Heart left ventricle (tissue), 16 donors: ENCODE measurements at regions not wholly inside any gene's neighbourhood (a gene's known extent, or its start where the extent isn't known, plus 50 kb on each side); places are given as distances from the start of the nearest gene placed in this dataset.

Experiments
- ATAC-seq, 4 donors: fragments of 200-7000 bp; cut with Tn5 transposase; one replicate each; pipeline ENCODE4 v1.9.1; 2020 to 2022; ENCODE audit warnings: moderate library complexity in 4 of 4, mild to moderate bottlenecking in 3 of 4, moderate number of reproducible peaks in 1 of 4
- DNase-seq, 5 donors: peaks; one replicate each; pipeline ENCODE4 v3.0.0-alpha.2; 2020
- H3K27ac ChIP-seq, 12 donors: fragments of 200-600 bp; sonication (generic) in 4 of 12; one replicate each; pipeline versions ENCODE4 v1.5.0 to v1.8.0; 2016 to 2022; ENCODE audit warnings: mild to moderate bottlenecking in 2 of 12
- H3K27me3 ChIP-seq, 9 donors: fragments of 200-600 bp; sonication (generic) in 2 of 9; one replicate each; pipeline versions ENCODE4 v1.5.1 to v1.8.0; 2016 to 2022; ENCODE audit warnings: mild to moderate bottlenecking in 3 of 9
- H3K36me3 ChIP-seq, 9 donors: fragments of 200-600 bp; sonication (generic) in 2 of 9; one replicate each; pipeline versions ENCODE4 v1.5.0 to v1.8.0; 2018 to 2022; ENCODE audit warnings: mild to moderate bottlenecking in 2 of 9
- H3K4me1 ChIP-seq, 12 donors: fragments of 200-600 bp; sonication (generic) in 4 of 12; one replicate each; pipeline versions ENCODE4 v1.5.0 to v1.8.0; 2016 to 2022; ENCODE audit warnings: mild to moderate bottlenecking in 3 of 12
- H3K4me3 ChIP-seq, 12 donors: fragments of 200-600 bp; sonication (generic) in 4 of 12; one replicate each; pipeline versions ENCODE4 v1.5.0 to v1.8.0; 2017 to 2022; ENCODE audit warnings: mild to moderate bottlenecking in 9 of 12, moderate library complexity in 4 of 12
- H3K9me3 ChIP-seq, 12 donors: fragments of 200-600 bp; sonication (generic) in 4 of 12; one replicate each; pipeline versions ENCODE4 v1.5.0 to v1.8.0; 2016 to 2022; ENCODE audit warnings: mild to moderate bottlenecking in 1 of 12
- POLR2A ChIP-seq, 2 donors: fragments of 450-650 bp; IDR thresholded peaks; one replicate each; pipeline ENCODE4 v1.6.1; 2017; ENCODE audit warnings: antibody characterized with exemption in 2 of 2, mild to moderate bottlenecking in 2 of 2, moderate library complexity in 2 of 2
- WGBS, 4 donors: extraction: QIAGEN DNeasy Blood & Tissue Kit in 2 of 4; methylation state at CpG; one replicate each; pipeline versions ENCODE4 v1.1.5 to v1.1.7; 2013 to 2018; 5-methylcytosine and 5-hydroxymethylcytosine counted together
- intact Hi-C, 10 donors: fragments of 100-400 bp; cut with DNase I; formaldehyde crosslinking; loops; one replicate each; pipeline versions ENCODE4 v1.11.1 to v1.14.2; 2022
- TF ChIP-seq, protein P1 (sequence below), 12 donors: fragments of 200-600 bp; sonication (generic) in 4 of 12; IDR thresholded peaks; one replicate each; pipeline versions ENCODE4 v1.5.0 to v1.8.0; 2018 to 2022; ENCODE audit warnings: antibody characterized with exemption in 12 of 12, mild to moderate bottlenecking in 5 of 12
- donor health status: ischemic (EF 13 %, LVEDD 7.1; RV severe dilation, severe dysfunction).
- donor health status: healthy with polysubstance abuse.
- donor health status: DM: no; HTN: yes; CAD: no.
- donor health status: DM: no; HTN: no; CAD: no.
- donor health status: ischemic (EF 25% LVEDD 6.9; RV normal size, moderate dysfunction).
- donor health status: ischemic (EF 25% LVEDD 5.7; RV mildly dilated, moderate dysfunction).
- donor health status: healthy.
- donor health status: DM: yes; HTN: yes; CAD: no.
- donor health status: ischemic (EF 35%, LVEDD 5.7; RV mildly dilated, moderate dysfunction).
- donor health status: nonischemic (EF 11% LVEDD 7.7; RV severe dilation, severe dysfunction).
- donor health status: DM: yes; HTN: yes; CAD: no.
- donor health status: PGD.
- donor health status: ischemic (EF 29% LVEDD 5.4; RV normal size, mild dysfunction).
- donor health status: nonischemic (EF 23%, LVEDD 6.1; RV moderate dilation, normal function).

DNA sequence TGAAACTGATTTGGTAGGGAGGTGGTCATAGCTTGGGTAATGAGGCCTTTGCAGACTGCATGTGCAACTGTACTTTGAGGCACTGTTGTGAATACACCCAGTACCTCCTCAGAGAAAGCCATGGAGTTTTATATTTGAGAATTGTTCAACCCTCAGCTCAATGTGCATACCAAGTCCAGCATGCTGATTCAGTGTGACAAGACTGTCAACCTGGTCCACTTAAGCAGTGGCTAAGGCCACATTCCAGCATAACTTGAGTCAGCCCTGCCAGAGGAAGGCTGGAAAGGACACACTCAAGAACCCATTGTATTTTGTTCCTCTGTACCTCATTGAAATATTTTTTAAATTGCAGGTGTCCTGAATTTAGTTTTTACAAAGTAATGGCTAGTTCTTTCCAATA lies 121.8 kb upstream of the HNMT start:
- DNase-seq (no peak), ATAC-seq (no peak)
- H3K4me3 ChIP-seq: no peak overlapping the region
- H3K27me3 ChIP-seq: peaks cover 0 to 3% (median 0%) of the 10 kb centered on the region in 9 donors
- H3K4me1 ChIP-seq: no peaks in the 10 kb centered on the region
- H3K9me3 ChIP-seq: peaks cover 0 to 15% (median 3%) of the 10 kb centered on the region in 12 donors
- no peak overlapping the region for H3K27ac ChIP-seq
- intact Hi-C loops: no loop called here
- TF ChIP-seq, protein P1, sequence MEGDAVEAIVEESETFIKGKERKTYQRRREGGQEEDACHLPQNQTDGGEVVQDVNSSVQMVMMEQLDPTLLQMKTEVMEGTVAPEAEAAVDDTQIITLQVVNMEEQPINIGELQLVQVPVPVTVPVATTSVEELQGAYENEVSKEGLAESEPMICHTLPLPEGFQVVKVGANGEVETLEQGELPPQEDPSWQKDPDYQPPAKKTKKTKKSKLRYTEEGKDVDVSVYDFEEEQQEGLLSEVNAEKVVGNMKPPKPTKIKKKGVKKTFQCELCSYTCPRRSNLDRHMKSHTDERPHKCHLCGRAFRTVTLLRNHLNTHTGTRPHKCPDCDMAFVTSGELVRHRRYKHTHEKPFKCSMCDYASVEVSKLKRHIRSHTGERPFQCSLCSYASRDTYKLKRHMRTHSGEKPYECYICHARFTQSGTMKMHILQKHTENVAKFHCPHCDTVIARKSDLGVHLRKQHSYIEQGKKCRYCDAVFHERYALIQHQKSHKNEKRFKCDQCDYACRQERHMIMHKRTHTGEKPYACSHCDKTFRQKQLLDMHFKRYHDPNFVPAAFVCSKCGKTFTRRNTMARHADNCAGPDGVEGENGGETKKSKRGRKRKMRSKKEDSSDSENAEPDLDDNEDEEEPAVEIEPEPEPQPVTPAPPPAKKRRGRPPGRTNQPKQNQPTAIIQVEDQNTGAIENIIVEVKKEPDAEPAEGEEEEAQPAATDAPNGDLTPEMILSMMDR (IDR thresholded peaks at IDR 0.05): no peak
- no peak for TF ChIP-seq POLR2A (IDR thresholded peaks at IDR 0.05)
- H3K36me3 ChIP-seq: no peaks in the 10 kb centered on the region

DNA sequence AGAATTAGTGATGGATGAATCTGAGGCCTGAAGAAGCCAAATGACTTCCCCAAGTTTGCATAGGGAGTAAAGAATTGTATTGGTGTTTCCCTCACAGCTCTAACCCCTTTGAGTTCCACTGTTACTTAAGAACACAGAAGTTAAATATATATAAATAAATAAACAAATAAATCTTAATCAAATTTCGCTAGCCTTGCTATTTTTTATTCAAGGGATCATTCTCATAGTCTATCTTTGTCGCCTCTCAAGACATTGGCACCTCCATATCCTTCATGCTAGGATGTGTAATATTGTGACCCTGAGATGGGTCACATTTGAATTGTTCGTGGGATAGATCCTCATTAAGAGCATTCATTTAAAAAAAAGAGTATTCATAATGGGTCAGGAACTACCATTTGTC lies 121.3 kb upstream of the HNMT start:
- intact Hi-C loops: no loop called here
- 62 to 73% (median 68%) methylated on average over 3 of the region's 3 CpGs for WGBS, 4 donors
- peaks cover 0 to 3% (median 0%) of the 10 kb centered on the region in 9 donors for H3K27me3 ChIP-seq
- DNase-seq: no peak
- no peaks in the 10 kb centered on the region for H3K4me1 ChIP-seq
- no peaks in the 10 kb centered on the region for H3K36me3 ChIP-seq
- peaks cover 0 to 15% (median 3%) of the 10 kb centered on the region in 12 donors for H3K9me3 ChIP-seq
- TF ChIP-seq, protein P1 (IDR thresholded peaks at IDR 0.05): no peak
- TF ChIP-seq POLR2A (IDR thresholded peaks at IDR 0.05): no peak
- no peak for ATAC-seq
- no peak overlapping the region for H3K27ac ChIP-seq
- no peak overlapping the region for H3K4me3 ChIP-seq

DNA sequence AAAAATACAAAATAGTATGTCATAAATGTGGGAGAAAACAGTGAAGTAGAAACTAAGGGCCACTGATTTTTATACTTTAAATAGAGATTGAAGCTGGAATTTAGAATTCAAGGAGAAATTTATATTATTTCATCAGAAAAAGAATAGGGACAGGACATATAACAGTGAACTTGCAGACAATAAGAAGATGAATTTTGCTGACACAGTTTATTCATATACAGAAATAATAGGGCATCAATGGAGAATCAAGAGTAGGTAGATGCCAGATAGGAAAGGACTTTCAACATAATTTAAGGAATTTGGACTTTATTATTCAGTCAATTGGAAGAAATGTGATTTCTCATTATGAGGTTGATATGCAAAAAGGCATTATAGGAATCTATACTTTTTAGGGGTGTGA lies 118.9 kb upstream of the HNMT start:
- peaks cover 0 to 15% (median 3%) of the 10 kb centered on the region in 12 donors for H3K9me3 ChIP-seq
- H3K4me1 ChIP-seq: no peaks in the 10 kb centered on the region
- intact Hi-C loops: no loop called here

DNA sequence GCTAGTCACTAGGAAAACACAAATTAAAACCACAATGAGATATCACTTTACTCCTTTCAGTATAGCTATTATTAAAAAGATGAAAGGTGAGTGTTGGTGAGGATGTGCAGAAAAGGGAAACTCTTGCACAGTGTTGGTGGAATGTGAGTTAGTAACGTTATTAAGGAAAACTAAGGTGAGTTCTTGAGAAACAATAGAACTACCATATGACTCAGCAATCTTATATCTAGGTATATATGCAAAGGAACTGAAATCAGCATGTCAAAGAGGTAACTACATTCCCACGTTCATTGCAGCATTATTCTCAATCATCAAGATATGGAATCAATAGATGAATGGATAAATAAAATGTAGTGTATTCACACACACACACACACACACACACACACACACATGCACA lies 117.3 kb upstream of the HNMT start:
- no peak for TF ChIP-seq POLR2A (IDR thresholded peaks at IDR 0.05)
- TF ChIP-seq, protein P1 (IDR thresholded peaks at IDR 0.05): no peak
- ATAC-seq (no peak), DNase-seq (no peak)
- 72 to 82% (median 74%) methylated on average over 2 of the region's 2 CpGs for WGBS, 4 donors
- Histone ChIP-seq H3K4me3 (no peak overlapping the region), H3K4me1 (no peaks in the 10 kb centered on the region), H3K27me3 (no peaks in the 10 kb centered on the region), H3K36me3 (no peaks in the 10 kb centered on the region), H3K27ac (no peak overlapping the region), H3K9me3 (peaks cover 0 to 15% (median 3%) of the 10 kb centered on the region in 12 donors)
- intact Hi-C loops: no loop called here

More for the DNA sequence above, 118.9 kb upstream of the HNMT start:
- Histone ChIP-seq H3K4me3 (no peak overlapping the region), H3K27me3 (no peaks in the 10 kb centered on the region), H3K27ac (no peak overlapping the region), H3K36me3 (no peaks in the 10 kb centered on the region)
- ATAC-seq (no peak), DNase-seq (no peak)
- TF ChIP-seq POLR2A (IDR thresholded peaks at IDR 0.05): no peak
- TF ChIP-seq, protein P1 (IDR thresholded peaks at IDR 0.05): no peak
